ENCODE measurements at regions not wholly inside any gene's neighbourhood (a gene's known extent, or its start where the extent isn't known, plus 50 kb on each side); places are given as distances from the start of the nearest gene placed in this dataset.

DNA sequence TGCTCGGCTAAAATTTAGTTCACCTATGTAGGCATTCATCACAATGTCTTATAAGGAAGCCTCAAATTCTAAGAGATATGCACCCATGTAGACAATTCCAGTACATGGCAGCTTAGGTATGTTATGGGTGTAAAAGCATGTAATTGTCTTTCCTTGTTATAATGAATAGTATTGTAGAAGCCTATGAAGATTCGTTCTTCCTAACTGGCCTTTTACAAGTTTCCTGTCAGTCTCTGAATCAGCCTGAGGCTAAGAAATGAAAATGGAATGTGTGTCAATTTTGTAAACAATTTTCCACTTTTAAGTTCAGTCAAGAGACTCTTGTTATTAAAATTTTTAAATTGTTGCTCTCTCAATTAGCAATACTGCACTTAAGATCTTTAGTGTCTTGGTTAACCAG, 189.9 kb upstream of the GALNT5 start:
- in situ Hi-C loops (cut with HindIII; ENCODE audit: low pct_ligation_motif_present, low sequenced_read_pairs): no loop called here
- no peaks in the 10 kb centered on the region for H3K27me3 ChIP-seq (replicated peaks)
- TF ChIP-seq, protein P1, sequence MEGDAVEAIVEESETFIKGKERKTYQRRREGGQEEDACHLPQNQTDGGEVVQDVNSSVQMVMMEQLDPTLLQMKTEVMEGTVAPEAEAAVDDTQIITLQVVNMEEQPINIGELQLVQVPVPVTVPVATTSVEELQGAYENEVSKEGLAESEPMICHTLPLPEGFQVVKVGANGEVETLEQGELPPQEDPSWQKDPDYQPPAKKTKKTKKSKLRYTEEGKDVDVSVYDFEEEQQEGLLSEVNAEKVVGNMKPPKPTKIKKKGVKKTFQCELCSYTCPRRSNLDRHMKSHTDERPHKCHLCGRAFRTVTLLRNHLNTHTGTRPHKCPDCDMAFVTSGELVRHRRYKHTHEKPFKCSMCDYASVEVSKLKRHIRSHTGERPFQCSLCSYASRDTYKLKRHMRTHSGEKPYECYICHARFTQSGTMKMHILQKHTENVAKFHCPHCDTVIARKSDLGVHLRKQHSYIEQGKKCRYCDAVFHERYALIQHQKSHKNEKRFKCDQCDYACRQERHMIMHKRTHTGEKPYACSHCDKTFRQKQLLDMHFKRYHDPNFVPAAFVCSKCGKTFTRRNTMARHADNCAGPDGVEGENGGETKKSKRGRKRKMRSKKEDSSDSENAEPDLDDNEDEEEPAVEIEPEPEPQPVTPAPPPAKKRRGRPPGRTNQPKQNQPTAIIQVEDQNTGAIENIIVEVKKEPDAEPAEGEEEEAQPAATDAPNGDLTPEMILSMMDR (IDR thresholded peaks at IDR 0.05; ENCODE audit: low read depth, low read length, missing control alignments): no peak
- no peak for DNase-seq
- H3K27ac ChIP-seq: no peak overlapping the region
- H3K4me3 ChIP-seq (ENCODE audit: low read depth, low read length): no peak overlapping the region
- H3K36me3 ChIP-seq (replicated peaks): no peaks in the 10 kb centered on the region

DNA sequence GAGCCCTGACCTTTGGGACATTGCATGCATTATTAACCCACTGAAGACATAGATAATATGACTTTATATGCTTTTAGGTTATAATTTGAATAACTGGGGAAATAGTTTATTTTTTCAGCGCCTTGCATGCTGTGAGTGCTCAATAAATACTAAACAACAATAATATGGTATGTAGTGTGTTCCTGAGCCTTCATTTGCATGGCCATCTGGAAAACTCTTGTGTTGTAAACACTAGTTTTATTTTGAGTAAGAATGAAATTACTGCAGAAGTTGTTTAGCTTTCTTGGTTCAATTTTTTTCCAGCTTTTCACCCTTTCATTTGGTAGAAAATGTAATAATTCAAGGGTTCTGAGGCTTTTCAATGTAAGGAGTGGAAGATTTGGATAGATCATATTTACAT, 189.3 kb upstream of the GALNT5 start:
- no peak overlapping the region for H3K27ac ChIP-seq
- TF ChIP-seq, protein P1 (IDR thresholded peaks at IDR 0.05; ENCODE audit: low read depth, low read length, missing control alignments): no peak
- in situ Hi-C loops (cut with HindIII; ENCODE audit: low pct_ligation_motif_present, low sequenced_read_pairs): no loop called here
- no peaks in the 10 kb centered on the region for H3K36me3 ChIP-seq (replicated peaks)
- H3K4me3 ChIP-seq (ENCODE audit: low read depth, low read length): no peak overlapping the region
- no peak for DNase-seq
- H3K27me3 ChIP-seq (replicated peaks): no peaks in the 10 kb centered on the region

DNA sequence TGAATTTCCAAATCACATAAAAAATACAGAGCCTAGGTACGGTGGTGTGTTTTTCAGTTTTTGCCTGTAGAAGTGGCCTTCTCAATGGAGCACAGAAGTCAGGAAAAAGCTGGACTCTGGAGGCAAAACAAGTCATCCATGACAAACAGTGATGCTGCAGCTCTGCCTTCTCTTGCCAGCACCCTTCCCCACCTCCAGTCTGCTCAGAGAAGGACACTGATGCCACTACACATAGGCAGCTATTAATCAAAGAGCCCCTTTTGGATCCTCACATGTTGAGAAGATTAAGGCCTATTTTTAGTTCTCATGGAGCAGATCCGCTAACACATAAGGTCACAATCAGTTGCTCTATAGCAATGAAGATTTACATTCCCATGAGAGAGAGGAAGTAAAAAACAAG, 181.6 kb upstream of the GALNT5 start:
- H3K27ac ChIP-seq: no peak overlapping the region
- no peaks in the 10 kb centered on the region for H3K36me3 ChIP-seq (replicated peaks)
- no peak overlapping the region for H3K4me3 ChIP-seq (ENCODE audit: low read depth, low read length)
- no peaks in the 10 kb centered on the region for H3K27me3 ChIP-seq (replicated peaks)
- in situ Hi-C loops (cut with HindIII; ENCODE audit: low pct_ligation_motif_present, low sequenced_read_pairs): no loop called here
- TF ChIP-seq, protein P1 (IDR thresholded peaks at IDR 0.05; ENCODE audit: low read depth, low read length, missing control alignments): no peak
- no peak for DNase-seq

DNA sequence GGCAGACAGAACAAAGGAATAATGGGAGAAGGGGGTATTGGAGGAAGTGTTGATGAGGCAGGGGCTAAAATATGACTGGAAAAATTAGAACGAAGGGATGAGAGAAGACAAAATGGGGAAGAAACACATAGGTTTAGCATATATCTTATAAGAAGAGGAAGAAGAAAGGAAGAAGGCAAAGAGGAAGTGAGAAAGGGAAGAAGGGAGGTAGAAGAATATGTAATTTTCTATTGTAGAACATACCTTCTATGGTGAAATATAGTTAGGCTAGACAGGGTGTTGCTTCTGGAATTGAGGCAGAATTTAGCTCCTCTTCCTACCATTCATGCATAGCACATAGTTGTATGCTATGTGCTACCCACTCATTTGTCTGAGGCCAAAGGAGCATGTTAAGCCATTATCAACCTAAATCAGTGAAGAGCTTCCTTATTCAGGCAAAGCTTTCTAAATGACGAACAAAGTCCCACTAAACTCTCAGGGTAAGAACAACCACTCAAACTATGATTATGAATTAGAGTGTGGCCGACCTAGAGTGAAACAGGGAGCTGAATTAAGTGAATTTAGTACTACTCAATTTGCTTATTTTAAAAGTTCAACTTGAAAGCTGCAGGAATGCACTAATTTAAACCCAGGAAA, 180.9 kb upstream of the GALNT5 start:
- no peak for DNase-seq
- H3K27ac ChIP-seq: no peak overlapping the region
- no peaks in the 10 kb centered on the region for H3K36me3 ChIP-seq (replicated peaks)
- H3K27me3 ChIP-seq (replicated peaks): no peaks in the 10 kb centered on the region
- in situ Hi-C loops (cut with HindIII; ENCODE audit: low pct_ligation_motif_present, low sequenced_read_pairs): no loop called here
- no peak overlapping the region for H3K4me3 ChIP-seq (ENCODE audit: low read depth, low read length)
- TF ChIP-seq, protein P1 (IDR thresholded peaks at IDR 0.05; ENCODE audit: low read depth, low read length, missing control alignments): no peak

DNA sequence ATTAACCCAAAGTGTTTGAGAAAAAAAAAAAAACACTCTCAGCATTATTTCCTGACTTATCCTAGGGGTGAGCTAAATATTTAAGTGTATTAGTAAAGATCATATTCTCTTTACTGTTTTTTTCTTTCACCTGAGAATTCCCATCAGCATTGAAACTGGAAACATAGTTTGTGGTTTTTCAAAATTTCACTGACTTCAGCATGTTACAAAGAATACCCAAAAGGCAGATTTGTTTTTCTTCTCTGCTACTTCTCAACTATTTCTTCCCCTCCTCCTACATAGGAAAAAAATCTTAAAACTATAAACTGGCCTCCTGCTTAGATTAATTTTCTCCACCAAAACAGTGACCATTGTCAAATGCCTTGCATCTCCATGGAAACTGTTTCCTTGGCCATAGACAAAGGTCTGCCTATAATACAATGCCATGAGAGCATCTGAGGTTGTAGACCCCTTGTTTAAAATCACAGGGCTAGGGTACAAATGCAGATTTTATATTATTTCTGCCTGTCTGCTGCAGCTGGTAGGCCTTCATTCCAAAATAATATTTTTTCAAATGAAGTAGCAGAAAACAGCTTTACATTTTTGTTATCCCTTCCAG, 179.7 kb upstream of the GALNT5 start:
- Histone ChIP-seq H3K36me3 (replicated peaks) (no peaks in the 10 kb centered on the region), H3K27me3 (replicated peaks) (no peaks in the 10 kb centered on the region), H3K27ac (no peak overlapping the region), H3K4me3 (ENCODE audit: low read depth, low read length) (no peak overlapping the region)
- TF ChIP-seq, protein P1 (IDR thresholded peaks at IDR 0.05; ENCODE audit: low read depth, low read length, missing control alignments): no peak
- in situ Hi-C loops (cut with HindIII; ENCODE audit: low pct_ligation_motif_present, low sequenced_read_pairs): no loop called here
- DNase-seq: no peak

DNA sequence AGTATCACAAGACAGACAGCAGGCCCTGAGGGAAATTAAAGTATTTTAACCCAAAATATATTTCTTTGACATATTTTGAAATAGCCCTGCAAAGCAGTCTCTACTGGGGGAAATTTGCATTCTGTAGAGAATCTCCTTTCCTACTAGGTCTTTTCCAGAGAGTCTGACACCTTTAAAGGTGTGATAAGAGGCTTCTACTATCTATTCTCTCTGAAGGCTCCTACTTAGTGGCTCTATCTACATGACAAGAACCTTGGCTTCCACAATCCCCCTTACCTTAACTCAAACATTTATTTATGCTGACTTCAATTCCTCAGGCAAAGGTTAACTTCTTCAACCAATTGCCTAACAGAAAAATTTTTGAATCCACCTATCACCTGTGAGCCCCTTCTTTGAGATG, 174.6 kb upstream of the GALNT5 start:
- Histone ChIP-seq H3K4me3 (ENCODE audit: low read depth, low read length) (no peak overlapping the region), H3K27ac (no peak overlapping the region), H3K36me3 (replicated peaks) (no peaks in the 10 kb centered on the region), H3K27me3 (replicated peaks) (no peaks in the 10 kb centered on the region)
- no peak for DNase-seq
- TF ChIP-seq, protein P1 (IDR thresholded peaks at IDR 0.05; ENCODE audit: low read depth, low read length, missing control alignments): no peak
- in situ Hi-C loops (cut with HindIII; ENCODE audit: low pct_ligation_motif_present, low sequenced_read_pairs): no loop called here

All from brain microvascular endothelial cell (primary cell).